Loucy (cell line): ENCODE measurements at regions not wholly inside any gene's neighbourhood (a gene's known extent, or its start where the extent isn't known, plus 50 kb on each side); places are given as distances from the start of the nearest gene placed in this dataset.

Experiments used
- H2AFZ ChIP-seq: fragments of 200-600 bp; sonication (generic); 2 replicates; pipeline ENCODE4 v1.6.0; 2016; ENCODE audit warnings: antibody characterized with exemption, mild to moderate bottlenecking, low read length, moderate library complexity
- H3F3A ChIP-seq: fragments of 200-600 bp; 2 replicates; pipeline ENCODE4 v1.6.0; 2016; ENCODE audit warnings: antibody characterized with exemption, low read depth, mild to moderate bottlenecking
- H3K27me3 ChIP-seq: fragments of 200-600 bp; sonication (generic); 2 replicates; pipeline ENCODE4 v1.6.1; 2014; ENCODE audit warnings: low read length, mild to moderate bottlenecking; ENCODE audit not compliant: insufficient read depth, poor library complexity, severe bottlenecking
- H3K36me3 ChIP-seq: fragments of 200-600 bp; sonication (generic); 2 replicates; pipeline ENCODE4 v1.6.1; 2016; ENCODE audit warnings: low read length; ENCODE audit not compliant: insufficient read depth
- H3K4me1 ChIP-seq: fragments of 200-600 bp; sonication (generic); 2 replicates; pipeline ENCODE4 v1.5.1; 2014; ENCODE audit warnings: low read length, mild to moderate bottlenecking; ENCODE audit not compliant: insufficient read depth, poor library complexity, severe bottlenecking
- H3K4me2 ChIP-seq: fragments of 200-600 bp; sonication (generic); 2 replicates; pipeline ENCODE4 v1.6.0; 2014; ENCODE audit warnings: antibody characterized with exemption, low read length, low read depth, mild to moderate bottlenecking; ENCODE audit not compliant: poor library complexity, severe bottlenecking
- H3K4me3 ChIP-seq: fragments of 200-600 bp; sonication (generic); 2 replicates; pipeline ENCODE4 v1.5.1; 2014; ENCODE audit warnings: low read length, mild to moderate bottlenecking, mixed read lengths; ENCODE audit not compliant: poor library complexity, severe bottlenecking
- H3K79me2 ChIP-seq: fragments of 200-600 bp; sonication (generic); 2 replicates; pipeline ENCODE4 v1.6.1; 2014; ENCODE audit warnings: low read length; ENCODE audit not compliant: insufficient read depth
- H3K9ac ChIP-seq: fragments of 200-600 bp; sonication (generic); 2 replicates; pipeline ENCODE4 v1.6.0; 2014; ENCODE audit warnings: mild to moderate bottlenecking, low read depth, low read length, moderate library complexity; ENCODE audit not compliant: poor library complexity, severe bottlenecking
- H3K9me2 ChIP-seq: fragments of 200-600 bp; sonication (generic); replicated peaks from 2 replicates; pipeline ENCODE4 v1.6.1; 2016; ENCODE audit warnings: low read depth, low read length, mixed read lengths
- H3K9me3 ChIP-seq: fragments of 200-600 bp; sonication (generic); 2 replicates; pipeline ENCODE4 v1.6.1; 2014; ENCODE audit warnings: mild to moderate bottlenecking, antibody characterized with exemption, low read length, low read depth; ENCODE audit not compliant: insufficient read depth
- H4K20me1 ChIP-seq: fragments of 200-600 bp; sonication (generic); 2 replicates; pipeline ENCODE4 v1.6.0; 2014; ENCODE audit warnings: antibody characterized with exemption, low read length, mild to moderate bottlenecking; ENCODE audit not compliant: insufficient read depth, poor library complexity, severe bottlenecking
- CTCF ChIP-seq: fragments of 200-600 bp; sonication (generic); conservative IDR thresholded peaks from 2 replicates; pipeline ENCODE4 v1.5.1; 2014; ENCODE audit warnings: mild to moderate bottlenecking, antibody characterized with exemption, low read length
- EZH2phosphoT487 ChIP-seq: fragments of 200-600 bp; IDR thresholded peaks from 2 replicates; pipeline ENCODE4 v1.6.1; 2018; ENCODE audit warnings: antibody characterized with exemption, mild to moderate bottlenecking, moderate library complexity, borderline replicate concordance

- H3K9me2 ChIP-seq: no peaks in the 10 kb centered on the region
- no peaks in the 10 kb centered on the region for H3F3A ChIP-seq
- no peaks in the 10 kb centered on the region for H3K36me3 ChIP-seq
- H3K4me2 ChIP-seq: no peak overlapping the region
- no peaks in the 10 kb centered on the region for H3K9me3 ChIP-seq
- no peaks in the 10 kb centered on the region for H3K4me1 ChIP-seq
- no peak overlapping the region for H3K4me3 ChIP-seq
- no peaks in the 10 kb centered on the region for H3K27me3 ChIP-seq
- H2AFZ ChIP-seq: no peak overlapping the region
- TF ChIP-seq EZH2phosphoT487 (no peak), CTCF (no peak)
- no peaks in the 10 kb centered on the region for H4K20me1 ChIP-seq
- H3K79me2 ChIP-seq: no peaks in the 10 kb centered on the region
- H3K9ac ChIP-seq: no peak overlapping the region
Measured at GRCh38 chr2:223161873-223162458, 110.0 kb downstream of the KCNE4 start.

GRCh38 chr2:223165423-223166214 is 113.6 kb downstream of the KCNE4 start:
- Histone ChIP-seq H3K9me2 (no peaks in the 10 kb centered on the region), H3K4me1 (peaks cover 6% of the 10 kb centered on the region), H3K9me3 (0 out of 2 replicates have a peak, but pooled peaks cover 3% of the 10 kb centered on the region), H3K4me3 (no peak overlapping the region), H3K36me3 (no peaks in the 10 kb centered on the region), H3K4me2 (no peak overlapping the region), H3K9ac (no peak overlapping the region), H3K79me2 (no peaks in the 10 kb centered on the region), H4K20me1 (no peaks in the 10 kb centered on the region), H3F3A (no peaks in the 10 kb centered on the region), H2AFZ (no peak overlapping the region), H3K27me3 (no peaks in the 10 kb centered on the region)
- TF ChIP-seq CTCF (no peak), EZH2phosphoT487 (no peak)

GRCh38 chr2:223166215-223166493 is 114.2 kb downstream of the KCNE4 start:
- TF ChIP-seq EZH2phosphoT487: no peak
- no peak for TF ChIP-seq CTCF
- no peak overlapping the region for H2AFZ ChIP-seq
- no peak overlapping the region for H3K9ac ChIP-seq
- no peaks in the 10 kb centered on the region for H3F3A ChIP-seq
- no peaks in the 10 kb centered on the region for H3K36me3 ChIP-seq
- H3K79me2 ChIP-seq: no peaks in the 10 kb centered on the region
- H4K20me1 ChIP-seq: no peaks in the 10 kb centered on the region
- no peak overlapping the region for H3K4me3 ChIP-seq
- peaks cover 6% of the 10 kb centered on the region for H3K4me1 ChIP-seq
- H3K27me3 ChIP-seq: no peaks in the 10 kb centered on the region
- H3K9me2 ChIP-seq: no peaks in the 10 kb centered on the region
- no peak overlapping the region for H3K4me2 ChIP-seq
- H3K9me3 ChIP-seq: 0 out of 2 replicates have a peak, but pooled peaks cover 3% of the 10 kb centered on the region
